Keratinocyte (primary cell): ENCODE measurements at regions not wholly inside any gene's neighbourhood (a gene's known extent, or its start where the extent isn't known, plus 50 kb on each side); places are given as distances from the start of the nearest gene placed in this dataset.

ENCODE experiments used
- DNase-seq: peaks from one replicate; pipeline ENCODE4 v3.0.0-alpha.2; 2011; ENCODE audit warnings: low read depth, missing footprints, low spot score
- FAIRE-seq: peaks from 2 replicates; lab custom pipeline; 2011; peaks lifted over from hg19 to GRCh38; lab: Jason Lieb, UNC
- H2AFZ ChIP-seq: 2 replicates; pipeline ENCODE4 v1.6.0; 2012; ENCODE audit warnings: low read length, control low read depth, inconsistent platforms; ENCODE audit not compliant: control insufficient read depth
- H3K27ac ChIP-seq: 2 replicates; pipeline ENCODE4 v1.5.1; 2011; ENCODE audit warnings: low read length; ENCODE audit not compliant: control insufficient read depth, insufficient read depth
- H3K27me3 ChIP-seq: 3 replicates; pipeline ENCODE4 v1.6.0; 2011; ENCODE audit warnings: low read length; ENCODE audit not compliant: control insufficient read depth, insufficient read depth; ENCODE audit errors: extremely low read depth
- H3K36me3 ChIP-seq, 2 experiments: 2 replicates in 1 of 2; 3 replicates in 1 of 2; pipeline ENCODE4 v1.5.1; 2011; ENCODE audit warnings: low read length in 2 of 2, mild to moderate bottlenecking in 1 of 2; ENCODE audit not compliant: control insufficient read depth in 2 of 2, insufficient read depth in 2 of 2; ENCODE audit errors: extremely low read depth in 1 of 2
- H3K4me1 ChIP-seq: 3 replicates; pipeline ENCODE4 v1.5.1; 2011; ENCODE audit warnings: low read length; ENCODE audit not compliant: control insufficient read depth, insufficient read depth; ENCODE audit errors: extremely low read depth
- H3K4me2 ChIP-seq: 3 replicates; pipeline ENCODE4 v1.6.0; 2011; ENCODE audit warnings: low read depth, low read length; ENCODE audit not compliant: control insufficient read depth, insufficient read depth; ENCODE audit errors: extremely low read depth
- H3K4me3 ChIP-seq, 3 experiments: fragments of 200-600 bp in 1 of 3; sonication (generic) in 1 of 3; 2 replicates in 2 of 3; 3 replicates in 1 of 3; pipeline ENCODE4 v1.5.1; 2011 to 2016; ENCODE audit warnings: low read length in 3 of 3, mild to moderate bottlenecking in 3 of 3, control low read depth in 2 of 3, inconsistent platforms in 1 of 3, low read depth in 1 of 3, mixed read lengths in 1 of 3, mixed run types in 1 of 3, moderate library complexity in 1 of 3; ENCODE audit not compliant: control insufficient read depth in 2 of 3, insufficient read depth in 2 of 3; ENCODE audit errors: extremely low read depth in 1 of 3
- H3K79me2 ChIP-seq: 2 replicates; pipeline ENCODE4 v1.6.0; 2012; ENCODE audit warnings: low read length; ENCODE audit not compliant: control insufficient read depth, insufficient read depth
- H3K9ac ChIP-seq: 3 replicates; pipeline ENCODE4 v1.6.0; 2011; ENCODE audit warnings: low read length; ENCODE audit not compliant: control insufficient read depth, insufficient read depth; ENCODE audit errors: extremely low read depth
- H3K9me1 ChIP-seq: 3 replicates; pipeline ENCODE4 v1.6.0; 2011; ENCODE audit warnings: low read length; ENCODE audit not compliant: control insufficient read depth, insufficient read depth; ENCODE audit errors: extremely low read depth
- H3K9me3 ChIP-seq: 2 replicates; pipeline ENCODE4 v1.5.1; 2012; ENCODE audit warnings: low read depth, low read length; ENCODE audit not compliant: control insufficient read depth
- H4K20me1 ChIP-seq: 3 replicates; pipeline ENCODE4 v1.6.0; 2011; ENCODE audit warnings: low read length; ENCODE audit not compliant: control insufficient read depth, insufficient read depth; ENCODE audit errors: extremely low read depth
- CTCF ChIP-seq, 3 experiments: IDR thresholded peaks in 1 of 3; conservative IDR thresholded peaks in 1 of 3; optimal IDR thresholded peaks in 1 of 3; 2 replicates in 2 of 3; 3 replicates in 1 of 3; pipeline versions ENCODE3 to v1.5.1; 2011; ENCODE audit warnings: low read length in 3 of 3, mild to moderate bottlenecking in 3 of 3, moderate library complexity in 2 of 3, control low read depth in 1 of 3, inconsistent platforms in 1 of 3; ENCODE audit not compliant: insufficient read depth in 2 of 3; ENCODE audit errors: extremely low read depth in 1 of 3
- EZH2 ChIP-seq: IDR thresholded peaks from one replicate; pipeline ENCODE4 v1.6.1; 2012; ENCODE audit warnings: inconsistent platforms, mild to moderate bottlenecking, low read length, moderate library complexity
- dilution Hi-C: fragments of 300-500 bp; cut with MboI; formaldehyde crosslinking; loops from one replicate; pipeline ENCODE4 v1.7.0; 2020; ENCODE audit warnings: low sequenced_read_pairs; ENCODE audit not compliant: extremely low pct_ligation_motif_present

GRCh38 chr4:177505171-177505615 lies 63.0 kb upstream of the AGA start:
- no peak overlapping the region for H3K27ac ChIP-seq
- dilution Hi-C loops: no loop called here
- no peak overlapping the region for H3K4me3 ChIP-seq
- no peaks in the 10 kb centered on the region for H3K4me1 ChIP-seq
- no peaks in the 10 kb centered on the region for H3K79me2 ChIP-seq
- H2AFZ ChIP-seq: no peak overlapping the region
- FAIRE-seq (no peak), DNase-seq (no peak)
- H4K20me1 ChIP-seq: no peaks in the 10 kb centered on the region
- no peaks in the 10 kb centered on the region for H3K36me3 ChIP-seq
- H3K27me3 ChIP-seq: no peaks in the 10 kb centered on the region
- H3K9me3 ChIP-seq: no peaks in the 10 kb centered on the region
- no peak overlapping the region for H3K9ac ChIP-seq
- no peaks in the 10 kb centered on the region for H3K9me1 ChIP-seq
- peak in 1 of 3 experiments; percentile 14 for TF ChIP-seq CTCF (optimal IDR thresholded peaks at IDR 0.05 in 1 of 3, IDR thresholded peaks at IDR 0.05 in 1 of 3, conservative IDR thresholded peaks at IDR 0.05 in 1 of 3; ENCODE audit: extremely low read depth in 1 of 3, insufficient read depth in 2 of 3, low read length in 3 of 3)
- TF ChIP-seq EZH2: no peak
- H3K4me2 ChIP-seq: no peak overlapping the region

GRCh38 chr4:177508662-177509061 lies 66.4 kb upstream of the AGA start:
- dilution Hi-C loops: no loop called here
- DNase-seq (no peak), FAIRE-seq (no peak)
- H3K27ac ChIP-seq: no peak overlapping the region
- H3K4me2 ChIP-seq: no peak overlapping the region
- H3K9me3 ChIP-seq: no peaks in the 10 kb centered on the region
- no peak overlapping the region for H3K9ac ChIP-seq
- H3K36me3 ChIP-seq: no peaks in the 10 kb centered on the region
- no peaks in the 10 kb centered on the region for H3K79me2 ChIP-seq
- H2AFZ ChIP-seq: no peak overlapping the region
- peaks cover 13% of the 10 kb centered on the region for H3K4me1 ChIP-seq
- no peak for TF ChIP-seq EZH2
- no peak overlapping the region for H3K4me3 ChIP-seq
- no peaks in the 10 kb centered on the region for H3K9me1 ChIP-seq
- no peaks in the 10 kb centered on the region for H4K20me1 ChIP-seq
- no peaks in the 10 kb centered on the region for H3K27me3 ChIP-seq

- peak; percentile 29 for FAIRE-seq
- DNase-seq: no peak
- dilution Hi-C loops: no loop called here
Measured at GRCh38 chr4:177509226-177509745, 67.0 kb upstream of the AGA start.

More at GRCh38 chr4:177509226-177509745, 67.0 kb upstream of the AGA start:
- no peaks in the 10 kb centered on the region for H3K36me3 ChIP-seq
- no peak overlapping the region for H3K4me3 ChIP-seq
- peaks cover 13% of the 10 kb centered on the region for H3K4me1 ChIP-seq
- no peak overlapping the region for H3K4me2 ChIP-seq
- no peaks in the 10 kb centered on the region for H3K9me1 ChIP-seq
- H3K79me2 ChIP-seq: no peaks in the 10 kb centered on the region
- no peaks in the 10 kb centered on the region for H4K20me1 ChIP-seq
- H3K9ac ChIP-seq: no peak overlapping the region
- H2AFZ ChIP-seq: peak overlapping the region; percentile 16
- H3K27ac ChIP-seq: no peak overlapping the region
- no peaks in the 10 kb centered on the region for H3K27me3 ChIP-seq
- no peaks in the 10 kb centered on the region for H3K9me3 ChIP-seq
- TF ChIP-seq CTCF (optimal IDR thresholded peaks at IDR 0.05 in 1 of 3, IDR thresholded peaks at IDR 0.05 in 1 of 3, conservative IDR thresholded peaks at IDR 0.05 in 1 of 3; ENCODE audit: extremely low read depth in 1 of 3, insufficient read depth in 2 of 3, low read length in 3 of 3) (no peak), EZH2 (no peak)
